DMS 273 (cell line): ENCODE measurements at regions not wholly inside any gene's neighbourhood (a gene's known extent, or its start where the extent isn't known, plus 50 kb on each side); places are given as distances from the start of the nearest gene placed in this dataset.
"Not testable (repeated sequence)": the region's sequence is repeated elsewhere in the genome, so short reads cannot be mapped to it uniquely, and the experiment has no call there.

Experiments used
- DNase-seq: peaks from one replicate; lab custom pipeline; 2025; ENCODE audit not compliant: unreplicated experiment; lab: John Stamatoyannopoulos, UW

- DNase-seq, result no peak
These were observed 691.5 kb upstream of the MAP3K7 start for GRCh38 chr6:91278416-91278815.

DNA sequence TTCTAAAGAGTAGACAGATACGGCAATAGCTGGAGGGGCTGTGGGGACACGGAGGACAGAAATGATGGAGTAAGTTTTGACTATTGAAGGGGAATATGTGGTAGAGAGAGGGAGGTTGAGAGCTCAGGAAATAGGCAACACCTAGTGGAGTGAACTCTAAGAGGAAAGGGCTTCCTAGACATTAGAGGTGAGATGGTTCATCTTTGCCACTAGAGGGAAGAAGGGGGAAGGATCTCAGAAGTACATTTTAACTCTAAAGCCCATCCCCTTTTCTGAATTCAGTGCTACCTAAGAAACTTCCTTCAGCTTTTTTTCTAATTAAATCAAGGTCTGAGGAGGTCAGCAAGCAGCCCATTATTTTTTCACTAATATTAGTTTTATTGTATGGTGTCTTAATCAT is 689.4 kb upstream of the MAP3K7 start:
- DNase-seq, result peak; percentile 50

GRCh38 chr6:91273729-91274128 is 686.9 kb upstream of the MAP3K7 start:
- DNase-seq, result peak; percentile 39

GRCh38 chr6:91271807-91272206 is 684.9 kb upstream of the MAP3K7 start:
- DNase-seq, result no peak

DNA sequence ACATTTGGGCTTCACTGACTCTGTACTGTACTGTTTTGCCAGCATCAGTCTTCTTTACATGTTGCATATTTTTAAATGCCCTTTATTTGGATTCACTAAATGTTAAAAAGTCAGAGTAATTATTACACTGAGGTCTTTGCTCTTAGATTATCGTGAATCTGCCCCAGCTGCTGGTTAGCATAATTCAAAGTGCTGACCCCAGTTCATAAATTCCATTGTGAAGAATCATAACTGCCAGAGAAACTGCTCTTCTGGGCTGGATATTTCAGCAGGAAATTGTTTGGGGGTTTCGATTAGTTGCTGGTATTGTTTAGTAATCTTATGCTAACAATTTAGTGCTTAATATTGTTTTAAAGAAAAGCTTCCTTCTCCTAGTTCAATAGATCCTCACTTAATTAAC is 682.1 kb upstream of the MAP3K7 start:
- DNase-seq, result no peak

DNA sequence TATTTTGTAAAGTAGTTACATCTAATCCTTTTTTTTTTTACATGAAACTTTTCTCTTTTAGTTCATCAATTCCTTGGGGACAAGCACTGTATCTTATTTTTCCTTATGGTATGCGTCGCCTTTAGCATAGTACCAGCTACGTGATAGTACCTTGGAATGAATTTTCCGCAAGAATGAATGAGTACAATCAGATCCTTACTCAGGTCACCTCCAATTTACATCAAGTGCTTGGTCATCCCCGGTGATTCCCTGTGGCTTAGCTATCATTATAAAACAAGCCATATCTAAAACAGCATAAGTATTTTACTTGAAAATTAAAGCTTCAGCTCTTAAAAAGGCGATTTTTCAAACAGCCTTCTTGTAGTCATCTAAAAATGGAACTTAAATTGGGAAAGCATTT is 680.4 kb upstream of the MAP3K7 start:
- DNase-seq, result no peak

- DNase-seq, result no peak
These were observed 679.3 kb upstream of the MAP3K7 start for GRCh38 chr6:91266156-91266555.

DNA sequence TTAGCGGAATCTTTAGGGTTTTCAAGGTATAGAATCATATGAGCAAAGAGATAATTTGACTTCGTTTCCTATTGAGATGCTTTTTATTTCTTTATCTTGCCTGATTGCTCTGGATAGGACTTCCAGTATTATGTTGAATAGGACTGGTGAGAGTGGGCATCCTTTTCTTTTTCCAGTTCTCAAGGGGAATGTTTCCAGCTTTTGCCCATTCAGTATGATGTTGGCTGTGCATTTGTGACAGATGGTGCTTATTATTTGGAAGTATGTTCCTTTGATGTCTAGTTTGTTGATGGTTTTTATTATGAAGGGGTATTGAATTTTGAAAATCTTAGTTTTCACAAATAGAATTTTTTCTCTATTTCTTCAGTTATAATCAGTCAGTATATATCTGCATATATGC is 656.6 kb upstream of the MAP3K7 start:
- DNase-seq, result peak; percentile 4

DNA sequence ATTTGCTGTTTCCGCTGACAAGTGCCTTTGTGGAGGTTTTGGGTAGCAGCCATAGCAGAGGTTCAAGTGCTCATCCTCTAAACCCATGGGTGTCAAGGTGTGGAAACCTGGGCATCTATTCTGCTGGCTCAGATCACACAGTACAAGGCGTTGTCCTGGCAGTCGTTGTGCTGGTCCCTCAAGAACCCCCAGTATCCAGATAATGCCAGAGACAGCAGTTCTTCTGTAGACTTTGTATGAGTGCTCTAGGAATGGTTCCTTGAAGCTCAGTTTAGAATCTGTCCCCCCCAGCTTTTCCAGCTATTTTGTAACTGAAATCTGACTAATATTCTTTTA is 655.7 kb upstream of the MAP3K7 start:
- no peak for DNase-seq

- no peak for DNase-seq
These were observed 655.2 kb upstream of the MAP3K7 start for GRCh38 chr6:91241946-91242613.

DNA sequence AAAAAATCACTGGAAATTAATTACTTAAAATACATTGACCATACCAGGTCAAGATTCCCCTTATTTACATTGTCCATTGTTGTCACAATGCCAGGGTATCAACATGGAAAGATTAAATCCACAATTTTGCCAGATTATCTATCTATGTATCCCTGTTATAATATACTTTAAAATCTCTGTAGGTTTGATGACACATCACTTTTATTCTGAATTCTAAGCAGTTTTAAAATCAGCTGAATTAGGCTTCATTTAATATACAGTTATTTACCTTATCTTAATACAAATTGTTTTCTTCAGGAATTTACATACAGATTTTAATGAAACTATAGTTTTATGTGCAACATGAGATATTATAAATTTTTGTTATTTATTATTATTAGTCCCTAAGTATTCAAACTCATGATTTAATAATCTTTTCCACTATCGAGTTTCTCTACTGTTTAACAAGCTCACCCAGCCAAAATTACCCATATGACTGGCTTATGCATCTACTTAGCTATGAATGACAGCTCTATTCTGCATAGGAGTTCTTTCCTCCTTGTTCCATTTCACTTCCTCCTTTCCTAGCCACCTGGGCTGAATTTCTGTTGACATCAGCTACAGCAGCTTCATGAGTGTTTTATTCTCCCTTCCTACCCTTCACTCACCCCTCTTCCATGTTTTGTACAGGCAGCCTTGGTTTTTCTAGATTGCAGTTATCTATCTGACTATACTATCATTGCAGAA is 654.2 kb upstream of the MAP3K7 start:
- peak; percentile 3 for DNase-seq

- DNase-seq, result no peak
These were observed 634.3 kb upstream of the MAP3K7 start for GRCh38 chr6:91221072-91221720.

DNA sequence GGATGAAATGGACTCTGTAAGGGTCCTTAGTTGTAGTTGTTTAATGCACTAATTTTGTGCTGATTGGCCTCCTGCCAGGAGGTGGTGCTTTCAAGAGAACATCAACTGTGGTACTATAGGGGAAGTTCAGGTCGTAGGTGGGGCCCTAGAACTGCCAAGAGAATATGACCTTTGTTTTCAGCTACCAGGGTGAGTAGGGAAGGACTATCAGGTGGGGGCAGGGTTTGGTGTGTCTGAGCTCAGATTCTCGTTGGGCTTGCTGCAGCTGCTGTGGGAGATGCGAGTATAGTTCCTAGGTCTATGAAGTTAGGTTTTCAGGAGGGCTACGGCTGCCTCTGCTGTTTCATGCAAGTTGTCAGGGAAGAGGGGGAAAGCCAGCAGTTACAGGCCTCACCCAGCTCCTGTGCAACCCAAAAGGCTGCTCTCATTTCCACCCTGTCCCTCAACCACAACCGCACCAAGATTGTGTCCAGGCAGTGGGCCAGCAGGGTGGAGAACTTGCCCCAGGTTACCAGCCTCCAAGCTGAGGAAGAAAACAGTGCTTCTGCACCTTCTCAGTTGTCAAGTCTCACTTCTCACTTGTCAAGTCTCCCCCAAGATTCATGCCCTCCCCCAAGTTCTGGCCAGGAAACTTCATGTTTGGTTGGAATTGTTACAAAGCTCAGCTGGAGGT is 626.5 kb upstream of the MAP3K7 start:
- DNase-seq, result no peak

GRCh38 chr6:91198588-91199255 is 611.9 kb upstream of the MAP3K7 start:
- DNase-seq, result no peak

DNA sequence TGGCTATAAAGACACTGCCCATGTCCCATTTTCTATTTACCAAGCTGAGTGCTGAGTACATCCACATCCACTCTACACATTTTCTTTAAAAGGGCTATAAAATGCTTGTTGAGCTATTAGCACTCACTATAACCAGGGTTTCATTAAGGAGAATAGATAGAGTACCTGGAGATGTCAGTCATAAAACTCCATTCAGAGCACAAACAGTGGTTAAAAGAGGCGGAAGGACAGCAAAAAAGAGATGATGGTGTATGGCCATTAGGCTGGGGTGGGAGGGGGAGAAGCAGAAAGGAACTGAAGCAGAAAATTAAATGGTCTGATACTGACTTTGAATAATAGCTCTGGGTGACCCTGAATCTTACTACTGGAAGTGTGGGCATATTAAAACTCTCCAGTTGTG is 609.9 kb upstream of the MAP3K7 start:
- no peak for DNase-seq

DNA sequence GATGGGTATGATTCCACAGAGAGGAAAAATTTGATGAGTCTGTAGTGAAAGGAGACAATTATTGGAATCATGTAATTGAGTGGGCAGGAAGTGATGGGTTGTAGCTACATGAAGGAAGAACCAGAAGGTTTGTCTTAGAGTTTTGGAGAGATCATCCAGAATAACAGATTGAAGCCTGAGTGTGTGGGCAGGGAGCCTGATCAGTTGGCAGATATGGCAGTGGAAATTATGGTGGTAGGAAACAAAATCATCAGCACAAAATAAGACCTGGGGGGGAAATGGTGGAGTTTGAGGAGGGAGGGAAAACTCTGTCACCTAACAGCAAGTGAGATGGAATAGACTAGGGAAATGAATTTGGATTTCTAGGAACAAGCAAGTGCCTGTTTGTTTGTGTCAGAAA is 606.6 kb upstream of the MAP3K7 start:
- no peak for DNase-seq

DNA sequence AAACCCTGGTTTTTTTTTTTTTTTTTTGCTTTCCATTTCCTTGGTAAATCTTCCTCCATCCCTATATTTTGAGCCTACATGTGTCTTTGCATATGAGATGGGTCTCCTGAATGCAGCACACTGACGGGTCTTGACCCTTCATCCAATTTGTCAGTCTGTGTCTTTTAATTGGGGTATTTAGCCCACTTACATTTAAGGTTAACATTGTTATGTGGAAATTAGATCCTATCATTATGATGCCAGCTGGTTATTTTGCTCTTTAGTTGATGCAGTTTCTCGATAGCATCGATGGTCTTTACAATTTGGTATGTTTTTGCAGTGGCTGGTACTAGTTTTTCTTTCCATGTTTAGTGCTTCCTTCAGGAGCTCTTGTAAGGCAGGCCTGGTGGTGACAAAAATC is 603.2 kb upstream of the MAP3K7 start:
- DNase-seq, result not testable (repeated sequence)

DNA sequence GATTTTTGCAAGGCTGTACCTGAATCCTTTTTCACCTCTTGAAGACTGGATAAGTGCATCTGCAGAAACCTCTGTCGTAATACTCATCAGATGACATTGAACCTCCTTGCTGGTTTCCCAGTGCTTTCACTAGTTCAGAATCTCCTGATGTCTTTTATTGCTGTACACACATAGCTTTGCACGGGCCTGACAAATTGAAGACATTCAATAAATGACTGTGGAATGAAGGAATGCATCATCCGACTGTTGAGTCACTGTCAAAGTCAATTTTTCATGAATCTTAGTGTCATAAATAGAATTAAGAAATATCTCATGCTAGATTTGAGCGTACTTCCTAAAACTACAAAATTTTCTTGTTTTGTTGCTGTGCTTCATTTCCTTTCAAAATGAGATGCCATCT is 598.2 kb upstream of the MAP3K7 start:
- DNase-seq, result no peak

GRCh38 chr6:91181416-91181815 is 594.5 kb upstream of the MAP3K7 start:
- no peak for DNase-seq

DNA sequence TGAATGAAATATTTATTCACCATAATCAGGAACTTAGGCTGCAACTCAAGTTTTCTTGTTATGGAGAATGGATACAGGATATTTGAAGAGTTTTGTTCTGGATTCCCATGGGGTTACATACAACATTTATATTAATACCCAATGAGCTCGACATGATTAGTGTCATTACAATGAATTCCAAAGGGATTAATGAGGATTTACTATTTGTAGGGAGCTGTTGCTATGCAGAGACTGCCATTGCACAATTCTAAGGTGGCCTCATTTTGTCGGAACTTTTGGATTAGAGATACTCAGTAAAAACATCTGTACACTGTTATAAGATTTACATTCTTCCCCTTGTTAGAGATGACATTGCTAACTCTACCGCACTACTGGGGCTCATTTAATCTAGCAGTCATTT is 586.8 kb upstream of the MAP3K7 start:
- DNase-seq, result no peak

GRCh38 chr6:91173186-91173585 is 586.3 kb upstream of the MAP3K7 start:
- no peak for DNase-seq
